Thoracic aorta (tissue), 2 donors: ENCODE measurements at regions not wholly inside any gene's neighbourhood (a gene's known extent, or its start where the extent isn't known, plus 50 kb on each side); places are given as distances from the start of the nearest gene placed in this dataset.

ENCODE experiments used
- ATAC-seq: fragments of 150-250 bp; one replicate; pipeline ENCODE4 v1.8.0; 2017; ENCODE audit warnings: low read depth; ENCODE audit not compliant: insufficient number of reproducible peaks, low FRiP score
- DNase-seq: peaks from one replicate; pipeline ENCODE4 v3.0.0-alpha.2; 2020; ENCODE audit warnings: low spot score
- H3K27ac ChIP-seq, 2 donors: fragments of 200-600 bp; sonication (generic); 1 replicate in 1 of 2; 2 replicates in 1 of 2; pipeline ENCODE4 v1.5.1; 2016; ENCODE audit warnings: mild to moderate bottlenecking in 2 of 2, moderate library complexity in 2 of 2
- H3K27me3 ChIP-seq: fragments of 200-600 bp; sonication (generic); replicated peaks from 2 replicates; pipeline ENCODE4 v1.6.0; 2016; ENCODE audit warnings: mild to moderate bottlenecking; ENCODE audit not compliant: insufficient read depth
- H3K36me3 ChIP-seq: fragments of 200-600 bp; sonication (generic); one replicate; pipeline ENCODE4 v1.5.1; 2016
- H3K4me1 ChIP-seq, 2 donors: fragments of 200-600 bp; sonication (generic); 1 replicate in 1 of 2; 2 replicates in 1 of 2; pipeline versions ENCODE4 v1.5.1 to v1.6.0; 2016; ENCODE audit warnings: low read depth in 2 of 2, mild to moderate bottlenecking in 1 of 2; ENCODE audit not compliant: control insufficient read depth in 1 of 2
- H3K4me3 ChIP-seq: fragments of 200-600 bp; sonication (generic); 2 replicates; pipeline ENCODE4 v1.5.1; 2016; ENCODE audit warnings: mild to moderate bottlenecking
- H3K9me3 ChIP-seq: fragments of 200-600 bp; sonication (generic); 2 replicates; pipeline ENCODE4 v1.5.1; 2016
- TF ChIP-seq, protein P1 (sequence below): fragments of 200-600 bp; sonication (generic); IDR thresholded peaks from one replicate; pipeline ENCODE4 v1.5.1; 2019; ENCODE audit warnings: antibody characterized with exemption

DNA sequence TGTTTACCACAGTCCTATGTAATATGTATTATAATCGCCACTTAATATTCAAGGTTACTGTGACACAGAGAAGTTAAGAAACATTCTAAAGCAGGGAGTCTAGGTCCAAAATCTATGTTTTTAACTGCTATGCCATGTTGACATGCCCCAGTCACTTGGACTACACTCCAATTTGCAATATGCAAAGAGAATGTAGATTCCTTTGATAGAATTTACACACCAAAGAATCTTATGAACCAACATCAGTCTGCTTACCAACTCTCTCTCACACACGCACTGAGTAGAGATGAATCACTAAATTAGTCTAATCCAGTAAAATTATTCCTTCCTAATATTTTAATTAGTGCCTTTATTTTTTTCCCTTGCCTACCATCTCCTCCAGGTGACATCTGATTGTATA, 266.2 kb downstream of the OLFM3 start:
- no peaks in the 10 kb centered on the region for H3K9me3 ChIP-seq
- no peak for DNase-seq
- no peaks in the 10 kb centered on the region for H3K27me3 ChIP-seq
- no peak overlapping the region for H3K4me3 ChIP-seq
- no peak for ATAC-seq
- H3K4me1 ChIP-seq, result no peaks in the 10 kb centered on the region
- no peaks in the 10 kb centered on the region for H3K36me3 ChIP-seq
- no peak overlapping the region for H3K27ac ChIP-seq
- TF ChIP-seq, protein P1, sequence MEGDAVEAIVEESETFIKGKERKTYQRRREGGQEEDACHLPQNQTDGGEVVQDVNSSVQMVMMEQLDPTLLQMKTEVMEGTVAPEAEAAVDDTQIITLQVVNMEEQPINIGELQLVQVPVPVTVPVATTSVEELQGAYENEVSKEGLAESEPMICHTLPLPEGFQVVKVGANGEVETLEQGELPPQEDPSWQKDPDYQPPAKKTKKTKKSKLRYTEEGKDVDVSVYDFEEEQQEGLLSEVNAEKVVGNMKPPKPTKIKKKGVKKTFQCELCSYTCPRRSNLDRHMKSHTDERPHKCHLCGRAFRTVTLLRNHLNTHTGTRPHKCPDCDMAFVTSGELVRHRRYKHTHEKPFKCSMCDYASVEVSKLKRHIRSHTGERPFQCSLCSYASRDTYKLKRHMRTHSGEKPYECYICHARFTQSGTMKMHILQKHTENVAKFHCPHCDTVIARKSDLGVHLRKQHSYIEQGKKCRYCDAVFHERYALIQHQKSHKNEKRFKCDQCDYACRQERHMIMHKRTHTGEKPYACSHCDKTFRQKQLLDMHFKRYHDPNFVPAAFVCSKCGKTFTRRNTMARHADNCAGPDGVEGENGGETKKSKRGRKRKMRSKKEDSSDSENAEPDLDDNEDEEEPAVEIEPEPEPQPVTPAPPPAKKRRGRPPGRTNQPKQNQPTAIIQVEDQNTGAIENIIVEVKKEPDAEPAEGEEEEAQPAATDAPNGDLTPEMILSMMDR, result no peak

GRCh38 chr1:101732261-101732660, 264.5 kb downstream of the OLFM3 start:
- Histone ChIP-seq H3K27me3 (no peaks in the 10 kb centered on the region), H3K4me1 (no peaks in the 10 kb centered on the region), H3K4me3 (no peak overlapping the region), H3K9me3 (no peaks in the 10 kb centered on the region), H3K27ac (no peak overlapping the region), H3K36me3 (no peaks in the 10 kb centered on the region)
- no peak for ATAC-seq
- TF ChIP-seq, protein P1, result no peak
- DNase-seq, result no peak

GRCh38 chr1:101733340-101733739, 263.4 kb downstream of the OLFM3 start:
- Histone ChIP-seq H3K36me3 (no peaks in the 10 kb centered on the region), H3K4me3 (no peak overlapping the region), H3K9me3 (no peaks in the 10 kb centered on the region), H3K4me1 (no peaks in the 10 kb centered on the region), H3K27me3 (no peaks in the 10 kb centered on the region), H3K27ac (no peak overlapping the region)
- DNase-seq (no peak), ATAC-seq (no peak)
- TF ChIP-seq, protein P1, result no peak

DNA sequence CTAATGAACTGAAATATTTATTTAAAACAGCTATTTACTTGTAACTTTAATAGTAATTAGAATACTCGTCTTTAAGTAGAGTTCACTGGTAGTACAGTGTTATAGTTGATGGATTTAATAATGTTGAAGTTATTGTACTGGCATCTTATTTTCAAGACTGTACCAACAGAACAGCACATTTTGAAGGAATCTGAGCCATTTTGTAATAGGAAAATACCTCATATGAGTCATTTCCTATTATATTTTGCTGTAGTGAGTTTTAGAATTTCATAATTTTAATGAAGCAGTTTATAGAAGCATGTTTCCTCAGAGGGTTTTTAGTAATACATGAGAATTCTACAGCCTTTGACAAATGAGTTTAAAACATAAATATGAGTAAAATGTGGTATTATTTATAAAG, 258.3 kb downstream of the OLFM3 start:
- no peak for DNase-seq
- no peaks in the 10 kb centered on the region for H3K9me3 ChIP-seq
- no peaks in the 10 kb centered on the region for H3K36me3 ChIP-seq
- no peaks in the 10 kb centered on the region for H3K4me1 ChIP-seq
- no peak overlapping the region for H3K4me3 ChIP-seq
- ATAC-seq, result peak; percentile 36
- H3K27me3 ChIP-seq, result no peaks in the 10 kb centered on the region
- TF ChIP-seq, protein P1, result no peak
- H3K27ac ChIP-seq, result no peak overlapping the region

DNA sequence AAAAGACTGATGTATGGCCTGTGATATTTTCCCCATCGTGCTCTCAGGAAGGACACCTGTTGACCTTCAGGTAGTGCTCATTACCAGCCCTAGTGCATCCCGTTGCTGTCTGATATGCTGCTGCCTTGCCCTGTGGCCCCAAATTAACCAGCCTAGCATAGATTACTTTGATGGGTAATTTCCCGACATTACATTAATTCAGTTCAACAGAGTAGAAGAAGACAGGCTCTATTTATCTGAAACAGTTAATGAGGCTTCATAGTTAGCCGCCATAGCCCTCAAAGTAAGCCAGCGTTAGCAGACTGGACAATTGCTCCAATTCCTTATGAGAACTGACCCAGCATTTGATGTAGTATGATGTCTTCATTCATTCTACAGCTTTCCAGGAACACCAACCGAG, 257.6 kb downstream of the OLFM3 start:
- ATAC-seq (no peak), DNase-seq (no peak)
- no peaks in the 10 kb centered on the region for H3K36me3 ChIP-seq
- no peaks in the 10 kb centered on the region for H3K4me1 ChIP-seq
- H3K27ac ChIP-seq, result no peak overlapping the region
- H3K4me3 ChIP-seq, result no peak overlapping the region
- TF ChIP-seq, protein P1, result no peak
- no peaks in the 10 kb centered on the region for H3K27me3 ChIP-seq
- H3K9me3 ChIP-seq, result no peaks in the 10 kb centered on the region
